ENCODE measurements at regions not wholly inside any gene's neighbourhood (a gene's known extent, or its start where the extent isn't known, plus 50 kb on each side); places are given as distances from the start of the nearest gene placed in this dataset.

- H3K4ac ChIP-seq (ENCODE audit: low read depth, low read length): no peak overlapping the region
- no peak overlapping the region for H3K27ac ChIP-seq (ENCODE audit: insufficient read length, low read depth, low read length)
- Mint-ChIP-seq H3K27ac (no peak overlapping the region), H3K36me3 (ENCODE audit: insufficient read depth in 1 of 3, low read depth in 3 of 3) (no peaks in the 10 kb centered on the region), H3K9me3 (no peaks in the 10 kb centered on the region), H3K4me3 (no peak overlapping the region), H3K4me1 (peaks cover 6 to 10% of the 10 kb centered on the region in 2 experiments), H3K27me3 (ENCODE audit: low read depth) (no peaks in the 10 kb centered on the region; the same call in 1 of the 2 replicates)
- no peak overlapping the region for H4K91ac ChIP-seq (ENCODE audit: insufficient read length, low read depth, low read length)
- H3K27me3 ChIP-seq (ENCODE audit: insufficient read depth, low read length): no peaks in the 10 kb centered on the region
- no peak overlapping the region for H2BK120ac ChIP-seq (ENCODE audit: low read depth, low read length, poor library complexity, severe bottlenecking)
- no peak overlapping the region for H2AK5ac ChIP-seq (ENCODE audit: insufficient read length, low read length)
- no peaks in the 10 kb centered on the region for H3K23me2 ChIP-seq (ENCODE audit: insufficient read length, low read depth, low read length, poor library complexity, severe bottlenecking)
- no peak overlapping the region for H2BK20ac ChIP-seq (ENCODE audit: low read depth, low read length, poor library complexity, severe bottlenecking)
- H3K9ac ChIP-seq (ENCODE audit: extremely low read depth, insufficient read length, low read length): no peak overlapping the region
- H2BK5ac ChIP-seq (ENCODE audit: insufficient read length, low read length): no peak overlapping the region
- no peaks in the 10 kb centered on the region for H3K4me1 ChIP-seq (ENCODE audit: insufficient read depth, low read length)
- no peaks in the 10 kb centered on the region for H3K79me2 ChIP-seq (ENCODE audit: insufficient read depth, low read length)
- no peak overlapping the region for H2BK15ac ChIP-seq (ENCODE audit: low read depth, low read length)
- no peak overlapping the region for H3K4me2 ChIP-seq (ENCODE audit: insufficient read depth, insufficient read length, low read length)
- no peak overlapping the region for H4K8ac ChIP-seq (replicated peaks; ENCODE audit: insufficient read length, low read depth, low read length)
- WGBS (ENCODE audit: extremely low coverage, insufficient read length, low lambda C conversion rate): no CpG with 5 or more reads among the region's 12 CpGs
- H3T11ph ChIP-seq (ENCODE audit: low read length): no peak overlapping the region
- H2BK12ac ChIP-seq (ENCODE audit: insufficient read length, low read depth, low read length): no peak overlapping the region
- H2AFZ ChIP-seq (ENCODE audit: low read length): no peak overlapping the region
- H4K20me1 ChIP-seq (ENCODE audit: control insufficient read depth, insufficient read depth, insufficient read length): no peaks in the 10 kb centered on the region
- no peak overlapping the region for H4K5ac ChIP-seq (ENCODE audit: insufficient read length, low read depth, low read length)
- no peaks in the 10 kb centered on the region for H3K79me1 ChIP-seq (ENCODE audit: insufficient read depth, low read depth, low read length, poor library complexity, severe bottlenecking)
- peak; percentile 97; the same call in 2 of the 3 replicates for TF ChIP-seq CTCF (conservative IDR thresholded peaks at IDR 0.05)
- no peak overlapping the region for H3K23ac ChIP-seq (ENCODE audit: insufficient read length, low read depth, low read length)
- no peak overlapping the region for H3K18ac ChIP-seq (ENCODE audit: insufficient read length, low read depth, low read length)
- no peaks in the 10 kb centered on the region for H3K9me3 ChIP-seq (ENCODE audit: control insufficient read depth, low read depth, low read length)
- peak; percentile 66 for DNase-seq
- no peak overlapping the region for H3K14ac ChIP-seq (ENCODE audit: insufficient read depth, low read length)
- H3K56ac ChIP-seq (ENCODE audit: insufficient read length, low read depth, low read length): no peak overlapping the region
These were observed 76.9 kb upstream of the HTR4 start for GRCh38 chr5:148730942-148731898.

All from H9 (cell line).